ENCODE measurements at regions not wholly inside any gene's neighbourhood (a gene's known extent, or its start where the extent isn't known, plus 50 kb on each side); places are given as distances from the start of the nearest gene placed in this dataset.

DNA sequence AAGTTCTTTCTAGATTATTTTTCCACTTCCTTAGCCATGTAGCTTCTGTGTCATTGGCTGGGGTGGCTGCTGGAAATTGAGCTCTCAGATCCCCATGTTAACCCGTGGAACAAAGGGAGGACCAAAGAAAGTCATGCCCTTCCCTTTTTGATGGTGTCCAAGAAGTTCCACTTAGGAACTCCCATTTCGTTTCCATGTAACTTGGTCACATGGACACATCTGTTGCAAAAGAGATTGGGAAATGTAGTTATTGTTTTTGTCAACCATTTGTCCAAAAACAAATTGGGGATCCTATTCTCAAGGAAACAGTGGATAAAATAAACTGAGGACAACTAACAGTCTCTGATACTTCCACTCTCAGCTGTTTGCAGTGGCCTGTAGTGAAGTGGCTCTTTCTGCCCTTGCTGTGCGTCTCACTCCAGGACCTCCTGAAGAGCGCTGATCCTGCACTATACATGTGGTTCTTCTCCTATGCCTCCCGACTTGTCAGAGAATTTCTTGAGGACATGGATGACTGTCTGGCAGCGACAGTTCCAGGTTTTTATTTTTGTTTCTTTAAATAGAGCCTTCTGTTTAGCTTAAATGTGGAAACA is 125.3 kb upstream of the LNX1 start:
- intact Hi-C loops (cut with micrococcal nuclease) = loop anchor here (10.0 kb wide), 1 partner anchor 62 kb away; no protein-coding TSS in a partner anchor
- RAD21 ChIA-PET (ENCODE audit: low non-redundant PET in 1 of 2, low total read pairs in 2 of 2, uncharacterized antibody in 2 of 2, unreplicated experiment in 2 of 2) = no interaction called here
- Histone ChIP-seq H3K36me3 (ENCODE audit: control insufficient read depth in 1 of 2, insufficient read depth in 2 of 2, low read length in 2 of 2) (no peaks in the 10 kb centered on the region), H3K4me1 (ENCODE audit: control insufficient read depth in 1 of 2, insufficient read depth in 2 of 2, low read length in 2 of 2) (no peaks in the 10 kb centered on the region), H3K4me3 (replicated peaks in 1 of 2; ENCODE audit: low read depth in 1 of 2, low read length in 2 of 2) (no peak overlapping the region), H3K27ac (ENCODE audit: low read depth, low read length) (no peak overlapping the region), H4K20me1 (ENCODE audit: insufficient read depth) (no peaks in the 10 kb centered on the region), H3K9me2 (ENCODE audit: insufficient read depth) (no peaks in the 10 kb centered on the region), H3K27me3 (ENCODE audit: insufficient read depth, low read length) (peaks cover 45% of the 10 kb centered on the region), H3K79me2 (ENCODE audit: insufficient read depth, low read length) (no peaks in the 10 kb centered on the region), H3K9ac (ENCODE audit: low read length) (no peak overlapping the region), H3K4me2 (ENCODE audit: low read length) (no peak overlapping the region), H2AFZ (ENCODE audit: low read depth, low read length, poor library complexity, severe bottlenecking) (no peak overlapping the region), H3K9me3 (ENCODE audit: control insufficient read depth in 1 of 2, insufficient read depth in 1 of 2, low read depth in 1 of 2, low read length in 2 of 2) (no peaks in the 10 kb centered on the region)
- no TSS peak for BruUV-seq (replicated peaks)
- ATAC-seq (no peak), DNase-seq (ENCODE audit: low read depth, low spot score) (no peak)
- TF ChIP-seq JUND (IDR thresholded peaks at IDR 0.05) (no peak), CEBPB (IDR thresholded peaks at IDR 0.05; ENCODE audit: low read depth) (no peak), FOSL1 (IDR thresholded peaks at IDR 0.05; ENCODE audit: low read depth) (no peak), POLR2A (IDR thresholded peaks at IDR 0.05; ENCODE audit: borderline replicate concordance, extremely low read depth, insufficient read depth, insufficient read length) (no peak), TCF7L2 (IDR thresholded peaks at IDR 0.05; ENCODE audit: borderline replicate concordance, extremely low read depth, insufficient read depth, insufficient read length) (no peak), EZH2phosphoT487 (IDR thresholded peaks at IDR 0.05; ENCODE audit: borderline replicate concordance) (no peak), CBX3 (IDR thresholded peaks at IDR 0.05; ENCODE audit: low read depth) (no peak), POLR2AphosphoS5 (IDR thresholded peaks at IDR 0.05; ENCODE audit: low read depth, low read length) (no peak), SRF (IDR thresholded peaks at IDR 0.05; ENCODE audit: low read depth) (no peak), SP1 (IDR thresholded peaks at IDR 0.05; ENCODE audit: low read depth) (no peak), ZNF274 (IDR thresholded peaks at IDR 0.05; ENCODE audit: low read depth, low read length) (no peak), EGR1 (IDR thresholded peaks at IDR 0.05; ENCODE audit: low read depth) (no peak), EZH2 (IDR thresholded peaks at IDR 0.05) (no peak)
- TF ChIP-seq, protein P1, sequence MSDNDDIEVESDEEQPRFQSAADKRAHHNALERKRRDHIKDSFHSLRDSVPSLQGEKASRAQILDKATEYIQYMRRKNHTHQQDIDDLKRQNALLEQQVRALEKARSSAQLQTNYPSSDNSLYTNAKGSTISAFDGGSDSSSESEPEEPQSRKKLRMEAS (IDR thresholded peaks at IDR 0.05) = no peak
- TF ChIP-seq, protein P2, sequence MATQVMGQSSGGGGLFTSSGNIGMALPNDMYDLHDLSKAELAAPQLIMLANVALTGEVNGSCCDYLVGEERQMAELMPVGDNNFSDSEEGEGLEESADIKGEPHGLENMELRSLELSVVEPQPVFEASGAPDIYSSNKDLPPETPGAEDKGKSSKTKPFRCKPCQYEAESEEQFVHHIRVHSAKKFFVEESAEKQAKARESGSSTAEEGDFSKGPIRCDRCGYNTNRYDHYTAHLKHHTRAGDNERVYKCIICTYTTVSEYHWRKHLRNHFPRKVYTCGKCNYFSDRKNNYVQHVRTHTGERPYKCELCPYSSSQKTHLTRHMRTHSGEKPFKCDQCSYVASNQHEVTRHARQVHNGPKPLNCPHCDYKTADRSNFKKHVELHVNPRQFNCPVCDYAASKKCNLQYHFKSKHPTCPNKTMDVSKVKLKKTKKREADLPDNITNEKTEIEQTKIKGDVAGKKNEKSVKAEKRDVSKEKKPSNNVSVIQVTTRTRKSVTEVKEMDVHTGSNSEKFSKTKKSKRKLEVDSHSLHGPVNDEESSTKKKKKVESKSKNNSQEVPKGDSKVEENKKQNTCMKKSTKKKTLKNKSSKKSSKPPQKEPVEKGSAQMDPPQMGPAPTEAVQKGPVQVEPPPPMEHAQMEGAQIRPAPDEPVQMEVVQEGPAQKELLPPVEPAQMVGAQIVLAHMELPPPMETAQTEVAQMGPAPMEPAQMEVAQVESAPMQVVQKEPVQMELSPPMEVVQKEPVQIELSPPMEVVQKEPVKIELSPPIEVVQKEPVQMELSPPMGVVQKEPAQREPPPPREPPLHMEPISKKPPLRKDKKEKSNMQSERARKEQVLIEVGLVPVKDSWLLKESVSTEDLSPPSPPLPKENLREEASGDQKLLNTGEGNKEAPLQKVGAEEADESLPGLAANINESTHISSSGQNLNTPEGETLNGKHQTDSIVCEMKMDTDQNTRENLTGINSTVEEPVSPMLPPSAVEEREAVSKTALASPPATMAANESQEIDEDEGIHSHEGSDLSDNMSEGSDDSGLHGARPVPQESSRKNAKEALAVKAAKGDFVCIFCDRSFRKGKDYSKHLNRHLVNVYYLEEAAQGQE (IDR thresholded peaks at IDR 0.05; ENCODE audit: low read depth) = no peak
- TF ChIP-seq, protein P3, sequence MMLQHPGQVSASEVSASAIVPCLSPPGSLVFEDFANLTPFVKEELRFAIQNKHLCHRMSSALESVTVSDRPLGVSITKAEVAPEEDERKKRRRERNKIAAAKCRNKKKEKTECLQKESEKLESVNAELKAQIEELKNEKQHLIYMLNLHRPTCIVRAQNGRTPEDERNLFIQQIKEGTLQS (IDR thresholded peaks at IDR 0.05) = no peak
- TF ChIP-seq, protein P4, sequence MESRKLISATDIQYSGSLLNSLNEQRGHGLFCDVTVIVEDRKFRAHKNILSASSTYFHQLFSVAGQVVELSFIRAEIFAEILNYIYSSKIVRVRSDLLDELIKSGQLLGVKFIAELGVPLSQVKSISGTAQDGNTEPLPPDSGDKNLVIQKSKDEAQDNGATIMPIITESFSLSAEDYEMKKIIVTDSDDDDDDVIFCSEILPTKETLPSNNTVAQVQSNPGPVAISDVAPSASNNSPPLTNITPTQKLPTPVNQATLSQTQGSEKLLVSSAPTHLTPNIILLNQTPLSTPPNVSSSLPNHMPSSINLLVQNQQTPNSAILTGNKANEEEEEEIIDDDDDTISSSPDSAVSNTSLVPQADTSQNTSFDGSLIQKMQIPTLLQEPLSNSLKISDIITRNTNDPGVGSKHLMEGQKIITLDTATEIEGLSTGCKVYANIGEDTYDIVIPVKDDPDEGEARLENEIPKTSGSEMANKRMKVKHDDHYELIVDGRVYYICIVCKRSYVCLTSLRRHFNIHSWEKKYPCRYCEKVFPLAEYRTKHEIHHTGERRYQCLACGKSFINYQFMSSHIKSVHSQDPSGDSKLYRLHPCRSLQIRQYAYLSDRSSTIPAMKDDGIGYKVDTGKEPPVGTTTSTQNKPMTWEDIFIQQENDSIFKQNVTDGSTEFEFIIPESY (IDR thresholded peaks at IDR 0.05; ENCODE audit: extremely low read depth, insufficient replicate concordance, low read length) = no peak
- CTCF ChIA-PET = interaction anchor here (2.6 kb wide), 1 partner anchor 10 kb away, joined by 10 read pairs; no protein-coding TSS in a partner anchor
- POLR2A ChIA-PET = no interaction called here

Data from HCT116 (cell line).